ENCODE measurements at regions not wholly inside any gene's neighbourhood (a gene's known extent, or its start where the extent isn't known, plus 50 kb on each side); places are given as distances from the start of the nearest gene placed in this dataset.

DNA sequence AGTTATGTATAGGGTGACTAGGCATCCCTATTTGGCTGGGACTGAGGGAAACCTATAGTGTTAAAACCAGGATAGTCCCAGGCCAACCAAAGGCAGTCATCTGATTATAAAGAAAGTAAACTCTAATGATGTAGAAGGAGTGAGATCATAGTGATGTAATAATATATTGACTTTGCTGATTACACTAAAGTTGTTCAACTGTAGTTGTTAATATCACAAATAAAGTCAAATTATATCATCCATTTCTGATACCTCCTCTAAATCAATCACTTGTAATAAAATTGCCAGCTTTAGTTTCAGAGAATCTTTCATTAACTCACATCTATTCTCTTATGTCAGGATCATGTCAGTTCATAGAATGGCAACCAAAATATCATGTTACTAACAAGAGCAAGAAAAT lies 98.6 kb downstream of the FOXB1 start:
- ChIA-PET POLR2A (no interaction called here), CTCF (no interaction called here)
- ATAC-seq: no peak
- no peak overlapping the region for H3K4me3 Mint-ChIP-seq
- Histone ChIP-seq H3K27me3 (ENCODE audit: control insufficient read depth in 2 of 2, insufficient read depth in 2 of 2, low read length in 2 of 2) (no peaks in the 10 kb centered on the region), H3K27ac (ENCODE audit: low read depth, low read length) (no peak overlapping the region), H3K9me3 (ENCODE audit: control insufficient read depth in 2 of 3, low read length in 3 of 3) (no peaks in the 10 kb centered on the region), H3K36me3 (ENCODE audit: control insufficient read depth in 2 of 3, insufficient read depth in 3 of 3, low read length in 3 of 3) (no peaks in the 10 kb centered on the region), H3K4me3 (ENCODE audit: low read length) (no peak overlapping the region), H3K4me1 (ENCODE audit: control insufficient read depth in 2 of 2, insufficient read depth in 2 of 2, low read length in 2 of 2) (no peaks in the 10 kb centered on the region)
- peaks cover 0 to 12% (median 0%) of the 10 kb centered on the region in 11 donors for H3K9me3 Mint-ChIP-seq
- H3K36me3 Mint-ChIP-seq: peaks cover 0 to 8% (median 0%) of the 10 kb centered on the region in 5 donors
- H3K27ac Mint-ChIP-seq: no peak overlapping the region
- intact Hi-C loops (cut with micrococcal nuclease): no loop called here
- DNase-seq: no peak
- peaks cover 0 to 20% (median 12%) of the 10 kb centered on the region in 5 donors for H3K27me3 Mint-ChIP-seq
- H3K4me1 Mint-ChIP-seq: peaks cover 0 to 3% (median 0%) of the 10 kb centered on the region in 7 donors

DNA sequence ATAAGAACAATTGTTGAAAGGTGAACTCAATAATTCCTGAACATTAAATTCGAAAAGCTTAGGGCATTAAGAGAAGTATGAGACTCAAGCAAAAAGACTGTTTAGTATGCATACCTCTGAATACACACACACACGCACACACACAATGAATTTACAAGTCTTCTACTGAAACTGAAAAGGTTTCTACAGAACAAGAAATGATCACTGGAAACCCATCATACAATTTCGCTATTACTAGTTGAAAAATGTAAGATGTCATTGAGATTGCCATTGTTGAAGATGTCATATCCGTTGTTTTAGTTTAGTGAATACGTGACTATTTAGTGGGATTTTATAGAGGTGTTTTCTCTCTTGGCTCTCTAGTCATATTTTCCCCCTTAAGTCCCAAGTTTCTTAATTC lies 106.8 kb downstream of the FOXB1 start:
- ATAC-seq (no peak), DNase-seq (no peak)
- Histone ChIP-seq H3K27me3 (ENCODE audit: control insufficient read depth in 2 of 2, insufficient read depth in 2 of 2, low read length in 2 of 2) (no peaks in the 10 kb centered on the region), H3K4me1 (ENCODE audit: control insufficient read depth in 2 of 2, insufficient read depth in 2 of 2, low read length in 2 of 2) (no peaks in the 10 kb centered on the region), H3K4me3 (ENCODE audit: low read length) (no peak overlapping the region), H3K9me3 (ENCODE audit: control insufficient read depth in 2 of 3, low read length in 3 of 3) (no peaks in the 10 kb centered on the region), H3K27ac (ENCODE audit: low read depth, low read length) (no peak overlapping the region), H3K36me3 (ENCODE audit: control insufficient read depth in 2 of 3, insufficient read depth in 3 of 3, low read length in 3 of 3) (no peaks in the 10 kb centered on the region)
- intact Hi-C loops (cut with micrococcal nuclease): no loop called here
- POLR2A ChIA-PET: no interaction called here
- Mint-ChIP-seq H3K4me1 (no peaks in the 10 kb centered on the region), H3K9me3 (peaks cover 0 to 4% (median 0%) of the 10 kb centered on the region in 11 donors), H3K36me3 (peaks cover 0 to 8% (median 0%) of the 10 kb centered on the region in 5 donors), H3K4me3 (no peak overlapping the region), H3K27ac (no peak overlapping the region), H3K27me3 (peaks cover 0 to 16% (median 11%) of the 10 kb centered on the region in 5 donors)
- CTCF ChIA-PET: no interaction called here

DNA sequence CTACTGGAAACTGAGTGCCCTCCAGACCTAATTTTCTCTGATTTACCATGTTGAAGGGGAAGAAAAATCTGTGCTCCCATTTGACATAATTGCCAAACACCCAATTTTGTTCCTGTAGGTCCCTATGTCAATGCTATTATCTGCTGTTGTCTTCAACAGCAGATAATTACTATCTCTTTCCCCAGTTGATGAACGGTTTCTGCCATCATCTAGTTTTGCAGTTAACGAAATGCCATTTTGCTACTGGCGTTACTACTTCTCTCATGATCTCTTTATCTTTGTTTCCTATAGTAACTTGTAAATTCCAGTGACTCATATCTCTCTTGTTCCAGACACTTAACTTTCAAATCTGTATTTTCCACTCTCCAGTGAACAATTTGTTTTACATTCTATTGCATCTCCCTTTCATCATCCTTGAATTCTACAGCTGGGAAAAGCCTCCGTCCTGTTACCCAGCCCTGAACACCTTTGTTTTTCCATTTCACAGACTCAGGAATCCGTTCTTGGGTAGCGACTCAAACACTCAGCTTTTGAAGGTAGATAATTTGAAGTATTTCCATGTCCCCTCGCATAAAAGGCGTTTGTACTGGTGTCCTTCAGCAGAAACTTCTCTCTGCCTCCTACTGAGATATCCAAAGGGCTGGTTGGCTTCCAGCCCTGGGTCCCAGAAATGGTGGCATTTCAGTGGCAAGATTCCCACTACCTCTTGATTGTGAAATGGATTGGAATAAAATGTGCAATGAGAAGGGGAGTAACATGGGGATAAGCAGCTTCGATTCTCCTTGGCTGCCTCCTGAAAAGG lies 111.7 kb downstream of the FOXB1 start:
- intact Hi-C loops (cut with micrococcal nuclease): no loop called here
- Histone ChIP-seq H3K9me3 (ENCODE audit: control insufficient read depth in 2 of 3, low read length in 3 of 3) (no peaks in the 10 kb centered on the region), H3K36me3 (ENCODE audit: control insufficient read depth in 2 of 3, insufficient read depth in 3 of 3, low read length in 3 of 3) (no peaks in the 10 kb centered on the region), H3K27ac (ENCODE audit: low read depth, low read length) (no peak overlapping the region), H3K4me3 (ENCODE audit: low read length) (no peak overlapping the region), H3K27me3 (ENCODE audit: control insufficient read depth in 2 of 2, insufficient read depth in 2 of 2, low read length in 2 of 2) (no peaks in the 10 kb centered on the region), H3K4me1 (ENCODE audit: control insufficient read depth in 2 of 2, insufficient read depth in 2 of 2, low read length in 2 of 2) (no peaks in the 10 kb centered on the region)
- ATAC-seq: no peak
- Mint-ChIP-seq H3K27me3 (peaks cover 0 to 7% (median 5%) of the 10 kb centered on the region in 5 donors), H3K9me3 (no peaks in the 10 kb centered on the region), H3K36me3 (no peaks in the 10 kb centered on the region), H3K4me1 (peaks cover 0 to 12% (median 8%) of the 10 kb centered on the region in 7 donors), H3K4me3 (no peak overlapping the region), H3K27ac (no peak overlapping the region)
- DNase-seq: no peak
- CTCF ChIA-PET: interaction anchor here (0.7 kb wide), 1 partner anchor 36 kb away, joined by 3 read pairs; no protein-coding TSS in a partner anchor
- POLR2A ChIA-PET: interaction anchor here (1.2 kb wide), 1 partner anchor 9 kb away, joined by 3 read pairs; no protein-coding TSS in a partner anchor

DNA sequence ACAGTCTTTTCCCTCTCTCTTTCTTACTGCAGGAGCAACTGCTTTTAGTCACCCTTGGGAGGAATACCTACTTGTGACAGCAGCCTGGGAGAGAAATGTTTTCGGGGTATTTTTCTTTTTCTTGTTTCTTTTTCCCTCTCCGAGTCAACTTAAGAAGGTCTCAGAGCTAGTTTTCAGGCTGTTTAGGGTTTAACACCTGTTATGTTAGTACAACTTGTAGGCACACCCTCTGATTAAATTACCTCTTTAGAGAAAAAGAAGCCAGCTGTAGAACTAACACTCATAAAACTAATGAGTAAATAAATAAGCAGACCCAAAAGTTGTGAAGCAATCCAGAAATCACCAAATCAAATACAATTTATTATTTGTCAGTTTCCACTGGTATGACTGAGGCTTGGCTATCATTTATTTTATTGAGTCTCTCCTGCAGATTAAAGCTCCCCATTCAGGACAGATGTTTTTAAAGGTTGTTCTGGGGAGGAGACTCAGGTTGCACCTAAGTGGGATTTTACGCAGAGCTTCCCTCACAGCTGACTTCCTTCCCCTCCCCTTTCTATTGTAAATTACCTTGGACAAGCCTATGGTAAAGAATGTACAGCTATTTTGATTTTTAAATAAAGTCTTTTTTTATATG lies 112.5 kb downstream of the FOXB1 start:
- peaks cover 0 to 13% (median 8%) of the 10 kb centered on the region in 7 donors for H3K4me1 Mint-ChIP-seq
- H3K27ac ChIP-seq (ENCODE audit: low read depth, low read length): no peak overlapping the region
- H3K9me3 Mint-ChIP-seq: no peaks in the 10 kb centered on the region
- H3K36me3 Mint-ChIP-seq: no peaks in the 10 kb centered on the region
- H3K4me3 ChIP-seq (ENCODE audit: low read length): no peak overlapping the region
- H3K4me3 Mint-ChIP-seq: no peak overlapping the region
- ATAC-seq (no peak), DNase-seq (no peak)
- ChIA-PET POLR2A (interaction anchor here (1.2 kb wide), 1 partner anchor 8 kb away, joined by 3 read pairs; no protein-coding TSS in a partner anchor), CTCF (no interaction called here)
- intact Hi-C loops (cut with micrococcal nuclease): no loop called here
- H3K27me3 ChIP-seq (ENCODE audit: control insufficient read depth in 2 of 2, insufficient read depth in 2 of 2, low read length in 2 of 2): no peaks in the 10 kb centered on the region
- peaks cover 0 to 7% (median 0%) of the 10 kb centered on the region in 5 donors for H3K27me3 Mint-ChIP-seq
- H3K4me1 ChIP-seq (ENCODE audit: control insufficient read depth in 2 of 2, insufficient read depth in 2 of 2, low read length in 2 of 2): no peaks in the 10 kb centered on the region
- H3K27ac Mint-ChIP-seq: no peak overlapping the region
- H3K9me3 ChIP-seq (ENCODE audit: control insufficient read depth in 2 of 3, low read length in 3 of 3): no peaks in the 10 kb centered on the region
- H3K36me3 ChIP-seq (ENCODE audit: control insufficient read depth in 2 of 3, insufficient read depth in 3 of 3, low read length in 3 of 3): no peaks in the 10 kb centered on the region

DNA sequence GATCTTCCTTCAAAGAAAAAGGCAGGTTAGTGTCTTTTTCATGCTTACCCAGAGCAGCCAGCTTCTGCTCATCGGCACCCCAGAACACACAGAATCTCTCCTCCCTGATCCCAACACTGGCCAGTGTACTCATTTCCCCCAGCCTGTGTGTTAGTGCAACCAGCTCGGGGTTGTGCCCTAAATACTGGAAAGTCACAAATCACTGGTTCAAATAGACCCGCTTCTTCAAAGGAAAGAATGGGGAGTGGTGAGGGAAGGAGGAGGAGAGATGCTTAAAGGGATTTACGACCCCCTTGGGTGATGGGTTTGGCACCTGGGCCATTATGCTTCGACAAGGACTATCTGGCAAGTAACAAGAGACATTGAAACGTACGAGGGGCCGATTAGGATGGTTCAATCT lies 114.0 kb downstream of the FOXB1 start:
- Histone ChIP-seq H3K4me3 (ENCODE audit: low read length) (no peak overlapping the region), H3K27ac (ENCODE audit: low read depth, low read length) (no peak overlapping the region), H3K27me3 (ENCODE audit: control insufficient read depth in 2 of 2, insufficient read depth in 2 of 2, low read length in 2 of 2) (no peaks in the 10 kb centered on the region), H3K4me1 (ENCODE audit: control insufficient read depth in 2 of 2, insufficient read depth in 2 of 2, low read length in 2 of 2) (no peaks in the 10 kb centered on the region), H3K9me3 (ENCODE audit: control insufficient read depth in 2 of 3, low read length in 3 of 3) (no peaks in the 10 kb centered on the region), H3K36me3 (ENCODE audit: control insufficient read depth in 2 of 3, insufficient read depth in 3 of 3, low read length in 3 of 3) (no peaks in the 10 kb centered on the region)
- DNase-seq (no peak), ATAC-seq (no peak)
- Mint-ChIP-seq H3K4me3 (no peak overlapping the region), H3K4me1 (peaks cover 0 to 15% (median 8%) of the 10 kb centered on the region in 7 donors), H3K9me3 (no peaks in the 10 kb centered on the region), H3K27me3 (peaks cover 0 to 7% (median 3%) of the 10 kb centered on the region in 5 donors), H3K27ac (no peak overlapping the region), H3K36me3 (no peaks in the 10 kb centered on the region)
- ChIA-PET CTCF (no interaction called here), POLR2A (no interaction called here)
- intact Hi-C loops (cut with micrococcal nuclease): no loop called here

DNA sequence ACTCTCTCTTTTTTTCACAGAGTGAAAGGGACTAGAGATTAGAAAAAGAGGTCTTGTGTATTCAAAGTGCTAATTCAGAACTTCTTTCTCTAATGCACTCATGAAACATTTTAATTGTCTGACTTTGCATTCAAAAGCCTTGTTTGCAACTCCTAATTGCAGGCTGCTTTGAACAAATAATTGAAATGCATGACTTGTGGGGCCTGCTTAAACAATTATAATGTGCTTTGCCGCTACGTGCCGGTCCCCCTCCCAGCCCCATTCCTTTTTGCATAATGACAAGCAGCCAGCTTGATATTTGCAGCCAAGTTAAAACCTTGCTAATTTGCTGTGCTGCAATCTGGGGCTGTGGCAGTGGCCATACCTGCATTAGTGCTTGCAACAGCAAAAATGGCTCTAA lies 114.5 kb downstream of the FOXB1 start:
- ChIA-PET POLR2A (no interaction called here), CTCF (no interaction called here)
- H3K27ac Mint-ChIP-seq: no peak overlapping the region

More for the DNA sequence above, 114.5 kb downstream of the FOXB1 start:
- Histone ChIP-seq H3K4me3 (ENCODE audit: low read length) (no peak overlapping the region), H3K9me3 (ENCODE audit: control insufficient read depth in 2 of 3, low read length in 3 of 3) (no peaks in the 10 kb centered on the region), H3K27me3 (ENCODE audit: control insufficient read depth in 2 of 2, insufficient read depth in 2 of 2, low read length in 2 of 2) (no peaks in the 10 kb centered on the region), H3K27ac (ENCODE audit: low read depth, low read length) (no peak overlapping the region), H3K4me1 (ENCODE audit: control insufficient read depth in 2 of 2, insufficient read depth in 2 of 2, low read length in 2 of 2) (no peaks in the 10 kb centered on the region), H3K36me3 (ENCODE audit: control insufficient read depth in 2 of 3, insufficient read depth in 3 of 3, low read length in 3 of 3) (no peaks in the 10 kb centered on the region)
- peaks cover 0 to 15% (median 8%) of the 10 kb centered on the region in 7 donors for H3K4me1 Mint-ChIP-seq
- H3K9me3 Mint-ChIP-seq: no peaks in the 10 kb centered on the region
- peaks cover 0 to 7% (median 3%) of the 10 kb centered on the region in 5 donors for H3K27me3 Mint-ChIP-seq
- no peak for DNase-seq
- no peak for ATAC-seq
- no peaks in the 10 kb centered on the region for H3K36me3 Mint-ChIP-seq
- H3K4me3 Mint-ChIP-seq: no peak overlapping the region
- intact Hi-C loops (cut with micrococcal nuclease): no loop called here
